ENCODE measurements at regions not wholly inside any gene's neighbourhood (a gene's known extent, or its start where the extent isn't known, plus 50 kb on each side); places are given as distances from the start of the nearest gene placed in this dataset.
"Not testable (repeated sequence)": the region's sequence is repeated elsewhere in the genome, so short reads cannot be mapped to it uniquely, and the experiment has no call there.

- DNase-seq (ENCODE audit: low spot score): no peak
Measured at GRCh38 chr12:131192951-131193350, 239.2 kb downstream of the ADGRD1 start.

- DNase-seq (ENCODE audit: low spot score): no peak
Measured at GRCh38 chr12:131194166-131194565, 240.5 kb downstream of the ADGRD1 start.

DNA sequence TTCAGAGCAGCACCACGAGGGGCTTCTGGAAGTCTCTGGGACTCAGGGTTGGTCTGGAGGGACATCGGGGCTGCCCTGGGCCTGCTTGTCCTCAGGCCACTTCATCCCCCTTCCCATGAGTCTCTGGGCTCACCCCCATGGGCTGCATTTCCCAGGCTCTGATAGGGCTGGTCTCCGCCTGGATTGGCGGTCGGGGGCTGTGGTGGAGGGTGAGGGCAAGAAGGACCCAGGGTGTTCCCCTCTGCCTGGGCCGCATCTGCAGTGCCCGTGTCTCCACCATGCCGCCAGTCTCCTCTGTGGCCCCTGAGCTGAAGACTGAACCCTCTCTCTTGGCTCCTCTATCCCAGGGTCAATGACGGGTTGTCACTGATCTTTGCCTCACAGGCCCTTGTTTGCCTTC lies 242.1 kb downstream of the ADGRD1 start:
- no peak for DNase-seq (ENCODE audit: low spot score)

- no peak for DNase-seq (ENCODE audit: low spot score)
Measured at GRCh38 chr12:131196220-131196619, 242.5 kb downstream of the ADGRD1 start.

DNA sequence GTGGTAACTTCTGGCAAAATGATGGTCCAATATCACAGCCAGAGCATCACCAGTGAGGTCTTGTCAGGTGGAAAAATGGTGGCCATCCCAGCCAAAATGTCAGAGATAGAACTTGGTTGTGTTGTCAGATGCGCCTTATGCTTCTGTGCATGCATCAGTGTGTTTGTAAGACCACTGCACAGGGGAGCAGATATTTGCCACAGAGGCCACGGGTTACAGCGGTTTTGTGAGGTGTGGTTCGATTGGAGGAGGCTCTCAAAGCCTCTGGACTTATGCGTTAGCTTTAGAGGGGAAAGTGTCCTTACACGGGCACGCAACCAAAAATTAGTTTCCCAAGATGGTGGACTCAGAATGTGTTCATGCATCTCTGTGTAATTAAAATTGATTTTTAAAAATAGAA lies 243.8 kb downstream of the ADGRD1 start:
- no peak for DNase-seq (ENCODE audit: low spot score)

- DNase-seq (ENCODE audit: low spot score): no peak
Measured at GRCh38 chr12:131199221-131199620, 245.5 kb downstream of the ADGRD1 start.

DNA sequence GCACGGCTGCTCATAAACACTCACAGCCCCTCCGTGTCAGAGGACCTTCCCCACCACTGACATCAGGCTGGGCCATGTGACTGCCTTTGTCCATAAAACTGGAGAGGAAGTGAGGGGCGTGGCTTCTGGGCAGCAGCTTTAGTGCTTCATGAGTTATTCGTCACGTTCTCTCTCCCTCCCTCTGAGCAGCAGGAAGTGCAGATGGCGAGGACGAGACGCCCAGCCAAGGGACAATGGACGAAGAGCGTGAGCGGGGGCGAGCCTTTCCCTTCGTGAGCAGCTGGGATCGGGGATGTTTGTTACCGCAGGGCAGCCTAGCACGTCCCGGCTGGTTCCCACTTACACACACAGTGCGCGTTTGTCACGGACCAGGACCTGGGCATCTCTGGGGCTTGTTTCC lies 248.2 kb downstream of the ADGRD1 start:
- not testable (repeated sequence) for DNase-seq (ENCODE audit: low spot score)

- DNase-seq (ENCODE audit: low spot score): no peak
Measured at GRCh38 chr12:131202592-131203378, 249.1 kb downstream of the ADGRD1 start.

DNA sequence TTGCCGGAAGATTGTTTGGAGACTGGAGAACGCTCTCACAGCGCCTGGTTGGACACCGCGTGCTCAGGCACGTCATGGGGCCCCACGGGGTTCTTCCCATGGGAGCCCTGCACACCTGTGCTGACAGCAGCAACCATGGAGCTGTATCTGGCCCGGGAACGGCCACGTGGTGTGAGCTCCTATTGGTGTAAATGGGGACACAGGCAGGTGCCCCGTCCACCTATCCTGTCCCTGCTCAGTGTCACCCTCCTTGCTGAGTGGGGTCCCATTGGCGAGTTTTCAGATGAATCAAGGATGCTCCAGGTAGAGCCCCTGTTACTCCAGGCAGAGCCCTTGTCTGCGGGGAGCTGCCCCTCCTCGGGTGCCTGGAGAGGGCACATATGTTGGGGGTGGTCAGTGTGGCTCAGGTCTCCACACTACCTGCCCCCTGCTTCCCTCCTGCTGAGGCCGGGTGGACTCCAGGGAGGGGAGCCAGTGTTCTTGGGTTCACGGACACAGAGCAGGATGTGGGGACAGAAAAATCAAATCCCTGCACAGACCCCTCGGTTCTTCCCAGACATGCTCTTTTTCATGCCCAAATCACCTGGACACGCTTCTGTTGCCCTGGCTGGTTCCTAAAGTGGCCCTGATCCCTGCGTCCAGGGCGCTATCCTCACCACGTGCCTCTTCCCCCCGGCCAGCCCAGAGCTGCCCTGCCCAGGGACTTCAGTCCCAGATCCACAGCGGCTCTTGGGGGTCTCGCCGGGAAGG lies 250.1 kb downstream of the ADGRD1 start:
- no peak for DNase-seq (ENCODE audit: low spot score)

- DNase-seq (ENCODE audit: low spot score): no peak
Measured at GRCh38 chr12:131204416-131205274, 250.9 kb downstream of the ADGRD1 start.

DNA sequence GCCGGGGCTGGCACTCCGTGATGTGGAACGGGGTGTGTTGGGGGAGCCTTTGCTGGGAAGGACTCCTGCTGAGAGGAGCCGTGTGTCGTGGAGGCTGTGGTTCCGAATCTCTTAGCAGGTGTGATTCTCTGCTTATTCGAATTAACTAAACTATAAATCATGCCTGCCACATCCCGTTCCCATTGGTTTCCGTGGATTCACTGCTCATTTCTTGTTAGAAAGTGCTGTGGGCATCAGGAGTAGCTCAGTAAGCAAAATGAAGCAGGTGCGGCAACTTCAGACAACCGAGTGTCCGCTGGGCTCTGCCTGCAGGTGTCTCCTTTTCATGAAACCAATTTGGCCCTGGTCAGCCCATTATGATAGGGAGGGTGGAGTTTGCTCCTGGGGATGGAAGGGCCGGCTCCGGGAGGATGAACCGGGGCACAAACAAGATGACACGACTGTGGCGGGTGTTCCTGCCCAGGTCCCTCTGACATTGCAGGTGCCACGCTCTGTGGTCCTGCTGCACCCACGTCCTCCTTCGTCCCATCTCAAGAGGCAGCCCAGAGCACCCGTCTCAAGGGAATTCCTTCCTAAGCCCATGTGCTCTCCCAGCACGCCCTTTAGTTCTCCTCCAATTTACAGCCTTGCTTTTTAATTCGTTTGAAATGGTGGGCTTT lies 251.7 kb downstream of the ADGRD1 start:
- DNase-seq (ENCODE audit: low spot score): not testable (repeated sequence)

- DNase-seq (ENCODE audit: low spot score): not testable (repeated sequence)
Measured at GRCh38 chr12:131206630-131207299, 253.1 kb downstream of the ADGRD1 start.

DNA sequence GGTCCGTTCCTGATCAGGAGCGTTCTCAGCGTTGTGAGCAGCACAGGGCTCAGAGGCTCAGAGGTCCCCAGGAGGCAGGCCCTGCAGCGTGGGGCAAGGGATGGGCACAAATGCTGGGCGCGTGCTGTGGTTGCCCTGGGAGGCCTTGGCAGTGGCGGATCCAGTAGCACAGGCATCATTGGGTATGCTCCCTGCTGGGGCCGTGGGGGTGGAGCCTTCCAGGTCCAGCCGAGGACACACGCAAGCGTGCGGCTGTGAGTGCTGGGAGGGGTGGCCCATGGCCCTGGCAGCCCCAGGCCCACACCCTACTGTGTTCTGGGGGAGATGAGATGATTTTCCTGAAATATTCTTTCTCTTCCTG lies 253.6 kb downstream of the ADGRD1 start:
- not testable (repeated sequence) for DNase-seq (ENCODE audit: low spot score)

DNA sequence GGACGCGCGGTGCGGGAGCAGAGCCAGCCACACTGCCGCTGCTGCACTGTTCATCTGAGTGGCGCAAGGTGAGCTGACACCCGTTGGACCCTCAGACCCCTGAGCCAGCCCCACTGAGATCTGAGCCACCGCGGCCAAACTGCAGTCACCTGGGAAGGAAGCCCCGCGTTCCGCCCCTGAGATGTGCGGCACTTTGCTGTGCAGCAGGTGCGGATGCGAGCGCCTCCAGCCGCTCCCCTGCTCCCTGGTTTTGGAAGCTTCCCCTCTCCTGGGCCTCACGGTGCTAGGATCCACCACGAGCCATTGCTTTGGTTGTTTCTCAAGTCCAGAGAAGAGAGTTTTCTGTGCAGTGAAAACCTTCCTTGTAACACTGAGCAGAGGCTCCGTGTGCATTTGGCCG lies 254.1 kb downstream of the ADGRD1 start:
- not testable (repeated sequence) for DNase-seq (ENCODE audit: low spot score)

- no peak for DNase-seq (ENCODE audit: low spot score)
Measured at GRCh38 chr12:131208425-131208824, 254.7 kb downstream of the ADGRD1 start.

- DNase-seq (ENCODE audit: low spot score): no peak
Measured at GRCh38 chr12:131209082-131210070, 255.7 kb downstream of the ADGRD1 start.

DNA sequence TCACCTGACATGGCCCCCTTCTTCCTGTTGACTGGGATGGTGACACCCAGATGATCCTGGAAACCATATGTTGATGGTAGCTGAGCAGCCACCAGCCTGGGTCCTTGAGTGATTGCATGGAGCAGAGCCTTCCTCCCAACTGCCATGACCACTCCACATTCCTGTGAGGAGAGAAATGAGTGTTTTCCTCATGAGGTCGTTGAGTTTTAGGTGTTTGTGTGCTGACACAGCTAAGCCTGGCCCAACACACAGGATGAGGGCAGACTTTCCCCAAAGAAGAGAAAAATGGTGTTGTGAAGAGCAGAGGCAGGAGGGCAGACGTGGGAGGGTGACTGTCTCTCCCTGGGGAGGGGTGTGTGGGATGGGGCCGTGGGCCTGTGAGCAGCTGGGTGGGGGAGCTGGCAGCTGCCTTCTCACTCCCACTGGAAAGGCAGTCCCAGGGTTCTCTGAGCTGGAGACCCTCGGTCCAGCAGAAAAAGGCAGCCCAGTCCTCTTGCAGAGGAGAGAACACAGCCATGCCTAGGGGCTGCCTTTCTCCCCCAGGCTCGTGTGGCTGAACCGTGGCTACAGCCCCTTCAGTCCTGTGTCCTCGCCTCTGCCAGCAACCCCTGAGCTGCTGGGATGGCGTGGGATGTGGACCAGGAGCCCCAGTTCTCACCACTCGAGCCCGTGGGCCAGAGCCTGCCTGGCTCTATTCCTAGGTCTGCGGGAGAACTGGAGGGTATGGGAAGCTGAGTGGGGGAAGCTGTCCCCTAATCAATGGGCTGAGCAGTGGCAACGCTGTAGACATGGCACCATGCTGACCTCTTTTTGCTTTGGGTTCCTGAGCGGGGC lies 257.0 kb downstream of the ADGRD1 start:
- no peak for DNase-seq (ENCODE audit: low spot score)

DNA sequence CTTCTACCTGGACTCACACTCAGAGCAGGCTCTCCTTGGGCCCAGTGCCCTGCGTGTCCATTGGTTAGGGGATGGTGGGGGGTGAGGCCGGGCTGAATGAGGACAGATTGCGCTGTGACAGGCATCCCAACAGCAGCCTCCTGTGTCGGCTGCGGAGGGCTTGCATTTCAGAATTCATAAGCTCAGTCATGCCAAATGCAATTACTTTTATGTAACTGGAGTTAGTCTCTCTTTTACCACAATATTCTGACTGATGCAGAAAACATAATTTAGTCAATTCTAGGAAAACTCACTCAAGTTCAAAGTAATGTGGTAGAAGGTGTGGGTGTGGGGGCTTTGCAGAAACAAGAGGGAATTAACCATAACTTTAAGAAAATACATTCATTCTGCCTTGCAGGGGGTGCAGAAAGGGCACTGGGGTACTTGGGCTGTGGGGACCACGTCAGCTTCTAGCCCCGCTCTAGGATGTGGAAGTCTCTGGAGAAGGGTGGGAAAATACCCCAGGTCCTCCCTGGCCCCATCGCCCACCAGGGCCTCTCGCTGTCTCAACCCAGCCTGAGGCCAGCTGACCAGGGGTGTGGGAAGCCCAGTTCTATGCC lies 257.7 kb downstream of the ADGRD1 start:
- DNase-seq (ENCODE audit: low spot score): no peak

Measured in mucosa of gallbladder (tissue), 1 donor.